ENCODE measurements at regions not wholly inside any gene's neighbourhood (a gene's known extent, or its start where the extent isn't known, plus 50 kb on each side); places are given as distances from the start of the nearest gene placed in this dataset.

- H3K4me3 ChIP-seq (ENCODE audit: low read length), result no peak overlapping the region
- no peak overlapping the region for H3K27ac ChIP-seq (ENCODE audit: low read length)
- DNase-seq (ENCODE audit: low read depth, low spot score), result no peak
- no peaks in the 10 kb centered on the region for H3K4me1 ChIP-seq (ENCODE audit: control insufficient read depth, insufficient read depth, low read length)
- H3K27me3 ChIP-seq (ENCODE audit: control insufficient read depth, insufficient read depth, low read length), result no peaks in the 10 kb centered on the region
- no peaks in the 10 kb centered on the region for H3K9me3 ChIP-seq (ENCODE audit: control insufficient read depth, insufficient read depth, low read length)
- no peaks in the 10 kb centered on the region for H3K36me3 ChIP-seq (ENCODE audit: control insufficient read depth, insufficient read depth, low read length)
These were observed 560.6 kb downstream of the TBC1D4 start for GRCh38 chr13:74921326-74921725.

DNA sequence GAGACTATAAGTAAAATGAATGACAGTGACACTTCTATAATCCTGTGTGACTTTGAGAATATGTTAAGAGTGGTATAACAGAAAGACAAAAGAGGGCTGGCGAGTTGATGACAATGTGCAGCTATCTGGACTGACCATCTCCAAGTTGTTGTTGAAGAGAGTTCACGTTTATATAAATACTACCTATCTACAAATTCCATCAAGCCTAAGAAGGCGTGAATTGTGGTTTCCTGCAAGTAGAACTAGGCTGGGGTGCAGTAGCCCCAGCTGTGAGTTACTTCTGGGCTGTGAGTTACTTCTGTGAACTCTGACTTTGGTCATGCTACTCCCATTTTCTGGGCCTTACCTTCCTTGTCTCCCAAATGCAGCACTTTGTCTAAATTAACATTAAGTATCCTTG lies 561.0 kb downstream of the TBC1D4 start:
- WGBS (ENCODE audit: insufficient coverage, insufficient read length), result no CpG with 5 or more reads among the region's 3 CpGs

DNA sequence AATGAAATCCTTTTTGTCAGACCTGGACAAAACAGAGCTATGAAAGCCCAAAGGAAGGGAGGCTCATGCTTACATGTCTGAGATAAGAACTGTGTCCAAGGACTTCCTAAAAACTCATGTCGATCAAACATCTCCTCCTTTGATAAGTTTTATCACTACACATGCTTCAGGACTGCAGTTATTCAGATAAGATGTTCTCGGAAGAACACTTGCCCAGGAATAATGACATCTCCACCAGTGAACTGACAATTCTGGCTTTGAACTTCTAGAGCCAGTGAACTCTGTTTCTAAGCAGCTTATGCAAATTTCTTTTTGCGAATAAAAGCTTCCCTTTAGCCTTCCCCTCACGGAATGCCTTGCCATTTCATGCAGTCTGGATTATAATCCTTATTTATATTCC lies 561.6 kb downstream of the TBC1D4 start:
- H3K4me1 ChIP-seq (ENCODE audit: control insufficient read depth, insufficient read depth, low read length), result no peaks in the 10 kb centered on the region
- no peaks in the 10 kb centered on the region for H3K36me3 ChIP-seq (ENCODE audit: control insufficient read depth, insufficient read depth, low read length)
- no peaks in the 10 kb centered on the region for H3K27me3 ChIP-seq (ENCODE audit: control insufficient read depth, insufficient read depth, low read length)
- DNase-seq (ENCODE audit: low read depth, low spot score), result no peak
- no CpG with 5 or more reads among the region's 4 CpGs for WGBS (ENCODE audit: insufficient coverage, insufficient read length)
- no peaks in the 10 kb centered on the region for H3K9me3 ChIP-seq (ENCODE audit: control insufficient read depth, insufficient read depth, low read length)
- no peak overlapping the region for H3K27ac ChIP-seq (ENCODE audit: low read length)
- H3K4me3 ChIP-seq (ENCODE audit: low read length), result no peak overlapping the region

More for the DNA sequence above, 561.0 kb downstream of the TBC1D4 start:
- no peak overlapping the region for H3K4me3 ChIP-seq (ENCODE audit: low read length)
- H3K27me3 ChIP-seq (ENCODE audit: control insufficient read depth, insufficient read depth, low read length), result no peaks in the 10 kb centered on the region
- no peaks in the 10 kb centered on the region for H3K9me3 ChIP-seq (ENCODE audit: control insufficient read depth, insufficient read depth, low read length)
- no peak for DNase-seq (ENCODE audit: low read depth, low spot score)
- H3K4me1 ChIP-seq (ENCODE audit: control insufficient read depth, insufficient read depth, low read length), result no peaks in the 10 kb centered on the region
- H3K27ac ChIP-seq (ENCODE audit: low read length), result no peak overlapping the region
- H3K36me3 ChIP-seq (ENCODE audit: control insufficient read depth, insufficient read depth, low read length), result no peaks in the 10 kb centered on the region

- no peak overlapping the region for H3K4me3 ChIP-seq (ENCODE audit: low read length)
- H3K27me3 ChIP-seq (ENCODE audit: control insufficient read depth, insufficient read depth, low read length), result no peaks in the 10 kb centered on the region
- no peaks in the 10 kb centered on the region for H3K9me3 ChIP-seq (ENCODE audit: control insufficient read depth, insufficient read depth, low read length)
- no peak overlapping the region for H3K27ac ChIP-seq (ENCODE audit: low read length)
- no peaks in the 10 kb centered on the region for H3K4me1 ChIP-seq (ENCODE audit: control insufficient read depth, insufficient read depth, low read length)
- H3K36me3 ChIP-seq (ENCODE audit: control insufficient read depth, insufficient read depth, low read length), result no peaks in the 10 kb centered on the region
- DNase-seq (ENCODE audit: low read depth, low spot score), result no peak
These were observed 562.1 kb downstream of the TBC1D4 start for GRCh38 chr13:74919914-74920313.

DNA sequence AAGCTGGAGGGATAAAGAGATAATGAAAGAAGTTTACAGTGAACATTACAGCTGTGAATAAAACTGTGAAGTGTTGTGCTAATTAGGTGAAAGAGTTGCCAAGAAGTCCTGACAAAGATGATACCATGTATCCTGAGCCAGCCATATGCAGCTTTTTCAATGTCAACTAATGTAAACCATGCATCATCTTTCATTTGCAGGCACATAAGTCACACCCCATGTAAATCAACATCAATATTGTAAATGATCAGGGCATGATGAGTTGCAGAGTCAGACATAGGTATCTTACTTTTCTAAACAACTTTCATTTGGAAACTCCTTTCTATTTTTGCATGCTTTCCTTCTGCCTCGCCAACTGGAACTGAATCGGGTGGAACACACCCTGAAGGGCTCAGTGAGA lies 569.1 kb downstream of the TBC1D4 start:
- Histone ChIP-seq H3K4me1 (ENCODE audit: control insufficient read depth, insufficient read depth, low read length) (no peaks in the 10 kb centered on the region), H3K36me3 (ENCODE audit: control insufficient read depth, insufficient read depth, low read length) (no peaks in the 10 kb centered on the region), H3K9me3 (ENCODE audit: control insufficient read depth, insufficient read depth, low read length) (no peaks in the 10 kb centered on the region), H3K27ac (ENCODE audit: low read length) (no peak overlapping the region), H3K4me3 (ENCODE audit: low read length) (no peak overlapping the region), H3K27me3 (ENCODE audit: control insufficient read depth, insufficient read depth, low read length) (no peaks in the 10 kb centered on the region)
- WGBS (ENCODE audit: insufficient coverage, insufficient read length), result no CpG with 5 or more reads among the region's 2 CpGs
- DNase-seq (ENCODE audit: low read depth, low spot score), result no peak

DNA sequence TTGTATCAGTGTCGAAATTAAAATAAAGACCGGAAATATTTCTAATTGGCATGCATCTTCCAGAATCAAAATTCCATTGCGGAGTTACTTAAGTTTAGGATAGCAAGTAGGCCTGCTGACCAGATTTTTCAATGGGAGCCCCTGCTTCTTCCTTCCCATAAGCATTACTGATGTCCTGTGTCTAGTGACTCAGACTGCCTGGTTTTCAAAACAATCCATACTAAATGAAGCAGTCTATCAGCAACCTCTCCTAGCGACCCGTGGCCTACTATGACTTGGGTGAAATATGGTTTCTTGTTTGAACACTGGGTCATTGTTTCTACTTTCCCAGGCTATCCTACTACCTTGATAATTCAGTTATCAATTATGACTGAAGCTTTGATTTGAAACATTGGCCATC lies 571.6 kb downstream of the TBC1D4 start:
- no CpG with 5 or more reads among the region's 5 CpGs for WGBS (ENCODE audit: insufficient coverage, insufficient read length)
- H3K27me3 ChIP-seq (ENCODE audit: control insufficient read depth, insufficient read depth, low read length), result no peaks in the 10 kb centered on the region
- H3K4me1 ChIP-seq (ENCODE audit: control insufficient read depth, insufficient read depth, low read length), result no peaks in the 10 kb centered on the region
- no peak overlapping the region for H3K27ac ChIP-seq (ENCODE audit: low read length)
- H3K36me3 ChIP-seq (ENCODE audit: control insufficient read depth, insufficient read depth, low read length), result no peaks in the 10 kb centered on the region
- no peaks in the 10 kb centered on the region for H3K9me3 ChIP-seq (ENCODE audit: control insufficient read depth, insufficient read depth, low read length)
- H3K4me3 ChIP-seq (ENCODE audit: low read length), result no peak overlapping the region
- DNase-seq (ENCODE audit: low read depth, low spot score), result no peak

DNA sequence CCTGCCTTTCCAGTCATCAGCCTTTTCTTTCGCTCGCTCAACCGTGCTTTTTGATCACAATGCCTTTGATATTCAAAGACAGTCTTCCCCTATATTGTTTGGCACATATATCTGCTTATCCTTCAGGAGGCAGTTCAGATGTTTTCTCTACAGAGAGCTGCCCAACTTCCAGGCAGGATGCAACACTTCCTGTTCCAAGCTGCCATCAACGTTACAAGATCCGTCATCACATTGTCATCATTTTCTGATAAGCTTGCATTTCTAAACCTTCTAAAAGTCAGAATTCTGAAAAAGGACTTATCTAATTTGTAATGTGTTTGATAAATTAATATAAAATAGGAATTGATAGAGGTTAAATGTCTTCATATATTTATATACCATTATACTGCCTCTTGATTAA lies 574.2 kb downstream of the TBC1D4 start:
- Histone ChIP-seq H3K9me3 (ENCODE audit: control insufficient read depth, insufficient read depth, low read length) (no peaks in the 10 kb centered on the region), H3K4me1 (ENCODE audit: control insufficient read depth, insufficient read depth, low read length) (no peaks in the 10 kb centered on the region), H3K27me3 (ENCODE audit: control insufficient read depth, insufficient read depth, low read length) (no peaks in the 10 kb centered on the region), H3K36me3 (ENCODE audit: control insufficient read depth, insufficient read depth, low read length) (no peaks in the 10 kb centered on the region), H3K27ac (ENCODE audit: low read length) (no peak overlapping the region), H3K4me3 (ENCODE audit: low read length) (no peak overlapping the region)
- no CpG with 5 or more reads among the region's 5 CpGs for WGBS (ENCODE audit: insufficient coverage, insufficient read length)
- DNase-seq (ENCODE audit: low read depth, low spot score), result no peak

- WGBS (ENCODE audit: insufficient coverage, insufficient read length), result no CpG with 5 or more reads among the region's 4 CpGs
- H3K27ac ChIP-seq (ENCODE audit: low read length), result no peak overlapping the region
- H3K36me3 ChIP-seq (ENCODE audit: control insufficient read depth, insufficient read depth, low read length), result no peaks in the 10 kb centered on the region
- no peaks in the 10 kb centered on the region for H3K9me3 ChIP-seq (ENCODE audit: control insufficient read depth, insufficient read depth, low read length)
- H3K4me3 ChIP-seq (ENCODE audit: low read length), result no peak overlapping the region
- DNase-seq (ENCODE audit: low read depth, low spot score), result no peak
- H3K4me1 ChIP-seq (ENCODE audit: control insufficient read depth, insufficient read depth, low read length), result no peaks in the 10 kb centered on the region
- H3K27me3 ChIP-seq (ENCODE audit: control insufficient read depth, insufficient read depth, low read length), result no peaks in the 10 kb centered on the region
These were observed 577.4 kb downstream of the TBC1D4 start for GRCh38 chr13:74904556-74904955.

GRCh38 chr13:74895042-74895796 lies 586.8 kb downstream of the TBC1D4 start:
- H3K4me3 ChIP-seq (ENCODE audit: low read length), result no peak overlapping the region
- H3K27me3 ChIP-seq (ENCODE audit: control insufficient read depth, insufficient read depth, low read length), result no peaks in the 10 kb centered on the region
- H3K36me3 ChIP-seq (ENCODE audit: control insufficient read depth, insufficient read depth, low read length), result no peaks in the 10 kb centered on the region
- H3K4me1 ChIP-seq (ENCODE audit: control insufficient read depth, insufficient read depth, low read length), result no peaks in the 10 kb centered on the region
- no peak for DNase-seq (ENCODE audit: low read depth, low spot score)
- WGBS (ENCODE audit: insufficient coverage, insufficient read length), result no CpG with 5 or more reads among the region's 1 CpG
- H3K9me3 ChIP-seq (ENCODE audit: control insufficient read depth, insufficient read depth, low read length), result no peaks in the 10 kb centered on the region
- H3K27ac ChIP-seq (ENCODE audit: low read length), result no peak overlapping the region

- Histone ChIP-seq H3K27me3 (ENCODE audit: control insufficient read depth, insufficient read depth, low read length) (no peaks in the 10 kb centered on the region), H3K9me3 (ENCODE audit: control insufficient read depth, insufficient read depth, low read length) (no peaks in the 10 kb centered on the region), H3K27ac (ENCODE audit: low read length) (no peak overlapping the region), H3K4me3 (ENCODE audit: low read length) (no peak overlapping the region), H3K36me3 (ENCODE audit: control insufficient read depth, insufficient read depth, low read length) (no peaks in the 10 kb centered on the region), H3K4me1 (ENCODE audit: control insufficient read depth, insufficient read depth, low read length) (no peaks in the 10 kb centered on the region)
- WGBS (ENCODE audit: insufficient coverage, insufficient read length), result no CpG with 5 or more reads among the region's 3 CpGs
- no peak for DNase-seq (ENCODE audit: low read depth, low spot score)
These were observed 589.9 kb downstream of the TBC1D4 start for GRCh38 chr13:74892096-74892495.

DNA sequence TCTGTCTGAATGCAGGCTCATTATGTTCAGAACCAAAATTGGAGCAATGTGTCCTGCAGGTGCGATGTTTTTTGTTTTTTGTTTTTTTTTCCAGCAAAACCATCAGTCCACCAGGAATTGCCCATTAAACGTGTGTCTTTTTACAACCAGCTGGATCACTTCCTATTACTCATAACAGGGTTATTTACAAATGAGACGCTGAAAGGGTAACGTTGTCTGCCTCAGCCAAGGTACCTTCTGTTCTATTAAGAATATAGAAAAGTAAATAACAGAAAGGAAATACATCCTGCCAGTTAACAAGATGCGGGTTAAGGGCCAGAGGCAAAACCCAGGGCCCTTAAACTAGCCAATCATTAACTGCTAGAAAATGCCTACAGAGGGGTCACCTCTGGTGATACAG lies 590.4 kb downstream of the TBC1D4 start:
- no peak overlapping the region for H3K27ac ChIP-seq (ENCODE audit: low read length)
- H3K4me1 ChIP-seq (ENCODE audit: control insufficient read depth, insufficient read depth, low read length), result no peaks in the 10 kb centered on the region
- WGBS (ENCODE audit: insufficient coverage, insufficient read length), result no CpG with 5 or more reads among the region's 5 CpGs
- H3K27me3 ChIP-seq (ENCODE audit: control insufficient read depth, insufficient read depth, low read length), result no peaks in the 10 kb centered on the region
- DNase-seq (ENCODE audit: low read depth, low spot score), result no peak
- no peaks in the 10 kb centered on the region for H3K9me3 ChIP-seq (ENCODE audit: control insufficient read depth, insufficient read depth, low read length)
- no peaks in the 10 kb centered on the region for H3K36me3 ChIP-seq (ENCODE audit: control insufficient read depth, insufficient read depth, low read length)
- no peak overlapping the region for H3K4me3 ChIP-seq (ENCODE audit: low read length)

All from iPS DF 6.9 (cell line).